Effector memory CD4-positive, alpha-beta T cell (primary cell): ENCODE measurements at regions not wholly inside any gene's neighbourhood (a gene's known extent, or its start where the extent isn't known, plus 50 kb on each side); places are given as distances from the start of the nearest gene placed in this dataset.

Experiments
- DNase-seq, 3 donors: peaks; one replicate each; pipeline ENCODE4 v3.0.0-alpha.2; 2020
- H3K27ac ChIP-seq: 2 replicates; pipeline ENCODE4 v1.7.0; 2013; ENCODE audit warnings: mild to moderate bottlenecking, low read length, moderate library complexity; ENCODE audit not compliant: insufficient read depth, poor library complexity, severe bottlenecking
- H3K27me3 ChIP-seq: replicated peaks from 2 replicates; pipeline ENCODE4 v1.7.0; 2013; ENCODE audit warnings: mild to moderate bottlenecking, low read length; ENCODE audit not compliant: insufficient read depth, control insufficient read depth, poor library complexity, severe bottlenecking
- H3K36me3 ChIP-seq: 2 replicates; pipeline ENCODE4 v1.7.0; 2013; ENCODE audit warnings: mild to moderate bottlenecking, low read length, moderate library complexity; ENCODE audit not compliant: control insufficient read depth, insufficient read depth
- H3K4me1 ChIP-seq: 2 replicates; pipeline ENCODE4 v1.7.0; 2013; ENCODE audit warnings: low read length, mild to moderate bottlenecking; ENCODE audit not compliant: control insufficient read depth, insufficient read depth, poor library complexity, severe bottlenecking
- H3K4me3 ChIP-seq: 2 replicates; pipeline ENCODE4 v1.7.0; 2013; ENCODE audit warnings: low read length, low read depth, mild to moderate bottlenecking; ENCODE audit not compliant: insufficient read depth, poor library complexity, severe bottlenecking
- H3K9me3 ChIP-seq: 2 replicates; pipeline ENCODE4 v1.7.0; 2013; ENCODE audit warnings: mild to moderate bottlenecking, low read length, moderate library complexity; ENCODE audit not compliant: control insufficient read depth

GRCh38 chr2:147405651-147406050, 439.2 kb upstream of the ACVR2A start:
- no peak overlapping the region for H3K4me3 ChIP-seq
- DNase-seq = no peak
- H3K9me3 ChIP-seq = no peaks in the 10 kb centered on the region
- H3K36me3 ChIP-seq = no peaks in the 10 kb centered on the region
- no peaks in the 10 kb centered on the region for H3K4me1 ChIP-seq
- no peak overlapping the region for H3K27ac ChIP-seq
- no peaks in the 10 kb centered on the region for H3K27me3 ChIP-seq

GRCh38 chr2:147398996-147399395, 445.8 kb upstream of the ACVR2A start:
- no peaks in the 10 kb centered on the region for H3K9me3 ChIP-seq
- no peak for DNase-seq
- H3K36me3 ChIP-seq = no peaks in the 10 kb centered on the region
- H3K4me1 ChIP-seq = no peaks in the 10 kb centered on the region
- no peak overlapping the region for H3K27ac ChIP-seq
- no peaks in the 10 kb centered on the region for H3K27me3 ChIP-seq
- H3K4me3 ChIP-seq = no peak overlapping the region

GRCh38 chr2:147398301-147398700, 446.5 kb upstream of the ACVR2A start:
- Histone ChIP-seq H3K4me1 (no peaks in the 10 kb centered on the region), H3K9me3 (no peaks in the 10 kb centered on the region), H3K36me3 (no peaks in the 10 kb centered on the region), H3K27ac (no peak overlapping the region), H3K27me3 (no peaks in the 10 kb centered on the region), H3K4me3 (no peak overlapping the region)
- DNase-seq = no peak

- Histone ChIP-seq H3K27ac (no peak overlapping the region), H3K36me3 (no peaks in the 10 kb centered on the region), H3K27me3 (no peaks in the 10 kb centered on the region), H3K9me3 (no peaks in the 10 kb centered on the region), H3K4me1 (no peaks in the 10 kb centered on the region), H3K4me3 (no peak overlapping the region)
- no peak for DNase-seq
These were observed 447.9 kb upstream of the ACVR2A start for GRCh38 chr2:147396890-147397289.

- no peaks in the 10 kb centered on the region for H3K9me3 ChIP-seq
- no peak overlapping the region for H3K27ac ChIP-seq
- no peaks in the 10 kb centered on the region for H3K27me3 ChIP-seq
- no peaks in the 10 kb centered on the region for H3K4me1 ChIP-seq
- DNase-seq = no peak
- no peak overlapping the region for H3K4me3 ChIP-seq
- H3K36me3 ChIP-seq = no peaks in the 10 kb centered on the region
These were observed 450.5 kb upstream of the ACVR2A start for GRCh38 chr2:147394179-147394790.

- Histone ChIP-seq H3K4me1 (no peaks in the 10 kb centered on the region), H3K27me3 (no peaks in the 10 kb centered on the region), H3K36me3 (no peaks in the 10 kb centered on the region), H3K27ac (no peak overlapping the region), H3K9me3 (no peaks in the 10 kb centered on the region), H3K4me3 (no peak overlapping the region)
- no peak for DNase-seq
These were observed 452.6 kb upstream of the ACVR2A start for GRCh38 chr2:147392180-147392579.

- H3K36me3 ChIP-seq = no peaks in the 10 kb centered on the region
These were observed 454.4 kb upstream of the ACVR2A start for GRCh38 chr2:147390475-147390874.

GRCh38 chr2:147389218-147389617, 455.6 kb upstream of the ACVR2A start:
- no peak overlapping the region for H3K27ac ChIP-seq
- H3K9me3 ChIP-seq = no peaks in the 10 kb centered on the region
- H3K36me3 ChIP-seq = no peaks in the 10 kb centered on the region
- no peak for DNase-seq
- H3K4me1 ChIP-seq = no peaks in the 10 kb centered on the region
- H3K27me3 ChIP-seq = no peaks in the 10 kb centered on the region
- H3K4me3 ChIP-seq = no peak overlapping the region

More at GRCh38 chr2:147390475-147390874, 454.4 kb upstream of the ACVR2A start:
- no peak overlapping the region for H3K27ac ChIP-seq
- no peaks in the 10 kb centered on the region for H3K9me3 ChIP-seq
- no peak overlapping the region for H3K4me3 ChIP-seq
- no peak for DNase-seq
- H3K4me1 ChIP-seq = no peaks in the 10 kb centered on the region
- H3K27me3 ChIP-seq = no peaks in the 10 kb centered on the region

- Histone ChIP-seq H3K36me3 (no peaks in the 10 kb centered on the region), H3K27ac (no peak overlapping the region), H3K4me1 (no peaks in the 10 kb centered on the region), H3K4me3 (no peak overlapping the region), H3K9me3 (no peaks in the 10 kb centered on the region), H3K27me3 (no peaks in the 10 kb centered on the region)
- no peak for DNase-seq
These were observed 456.6 kb upstream of the ACVR2A start for GRCh38 chr2:147388217-147388616.

- Histone ChIP-seq H3K27me3 (no peaks in the 10 kb centered on the region), H3K4me3 (no peak overlapping the region), H3K9me3 (no peaks in the 10 kb centered on the region), H3K27ac (no peak overlapping the region), H3K36me3 (no peaks in the 10 kb centered on the region), H3K4me1 (no peaks in the 10 kb centered on the region)
- no peak for DNase-seq
These were observed 458.5 kb upstream of the ACVR2A start for GRCh38 chr2:147386284-147386683.
